ENCODE measurements at regions not wholly inside any gene's neighbourhood (a gene's known extent, or its start where the extent isn't known, plus 50 kb on each side); places are given as distances from the start of the nearest gene placed in this dataset.

GRCh38 chr3:176953106-176954060, 243.9 kb downstream of the TBL1XR1 start:
- Histone ChIP-seq H3K36me3 (ENCODE audit: control insufficient read depth in 4 of 4, insufficient read depth in 4 of 4, low read length in 4 of 4) (no peaks in the 10 kb centered on the region), H3K27ac (ENCODE audit: low read depth in 1 of 2, low read length in 1 of 2) (peak overlapping the region in 1 of 2 donors; percentile 58), H3K27me3 (ENCODE audit: control insufficient read depth in 3 of 3, insufficient read depth in 3 of 3, low read length in 2 of 3) (no peaks in the 10 kb centered on the region), H3K9me3 (ENCODE audit: control insufficient read depth in 4 of 4, insufficient read depth in 3 of 4, low read length in 3 of 4) (no peaks in the 10 kb centered on the region), H3K4me1 (ENCODE audit: control insufficient read depth in 5 of 5, insufficient read depth in 5 of 5, low read length in 5 of 5) (peaks cover 0 to 10% (median 0%) of the 10 kb centered on the region in 5 donors), H3K4me3 (no peak overlapping the region), H3K9ac (ENCODE audit: insufficient read depth in 1 of 2, low read length in 2 of 2) (no peak overlapping the region)
- no peak for TF ChIP-seq CTCF (IDR thresholded peaks at IDR 0.05; ENCODE audit: control extremely low read depth, extremely low read depth)
- WGBS, 2 donors = 55 to 65% methylated on average over 6 of the region's 6 CpGs
- ATAC-seq (ENCODE audit: insufficient read depth, low FRiP score) = no peak
- DNase-seq = no peak

- no peak for DNase-seq
- H3K27ac ChIP-seq (ENCODE audit: low read depth in 1 of 2, low read length in 1 of 2) = peak overlapping the region in 1 of 2 donors; percentile 84
- H3K4me3 ChIP-seq = no peak overlapping the region
- no peaks in the 10 kb centered on the region for H3K9me3 ChIP-seq (ENCODE audit: control insufficient read depth in 4 of 4, insufficient read depth in 3 of 4, low read length in 3 of 4)
- WGBS, 2 donors = 75 to 84% methylated on average over 10 of the region's 10 CpGs
- no peaks in the 10 kb centered on the region for H3K27me3 ChIP-seq (ENCODE audit: control insufficient read depth in 3 of 3, insufficient read depth in 3 of 3, low read length in 2 of 3)
- ATAC-seq (ENCODE audit: insufficient read depth, low FRiP score) = no peak
- peaks cover 0 to 10% (median 0%) of the 10 kb centered on the region in 5 donors for H3K4me1 ChIP-seq (ENCODE audit: control insufficient read depth in 5 of 5, insufficient read depth in 5 of 5, low read length in 5 of 5)
- H3K9ac ChIP-seq (ENCODE audit: insufficient read depth in 1 of 2, low read length in 2 of 2) = no peak overlapping the region
- no peaks in the 10 kb centered on the region for H3K36me3 ChIP-seq (ENCODE audit: control insufficient read depth in 4 of 4, insufficient read depth in 4 of 4, low read length in 4 of 4)
- TF ChIP-seq CTCF (IDR thresholded peaks at IDR 0.05; ENCODE audit: control extremely low read depth, extremely low read depth) = no peak
These were observed 245.5 kb downstream of the TBL1XR1 start for GRCh38 chr3:176951586-176952292.

- Histone ChIP-seq H3K4me1 (ENCODE audit: control insufficient read depth in 5 of 5, insufficient read depth in 5 of 5, low read length in 5 of 5) (peaks cover 0 to 10% (median 0%) of the 10 kb centered on the region in 5 donors), H3K36me3 (ENCODE audit: control insufficient read depth in 4 of 4, insufficient read depth in 4 of 4, low read length in 4 of 4) (no peaks in the 10 kb centered on the region), H3K9me3 (ENCODE audit: control insufficient read depth in 4 of 4, insufficient read depth in 3 of 4, low read length in 3 of 4) (no peaks in the 10 kb centered on the region), H3K27me3 (ENCODE audit: control insufficient read depth in 3 of 3, insufficient read depth in 3 of 3, low read length in 2 of 3) (no peaks in the 10 kb centered on the region), H3K4me3 (no peak overlapping the region), H3K27ac (ENCODE audit: low read depth in 1 of 2, low read length in 1 of 2) (peak overlapping the region in 1 of 2 donors; percentile 84), H3K9ac (ENCODE audit: insufficient read depth in 1 of 2, low read length in 2 of 2) (no peak overlapping the region)
- no peak for TF ChIP-seq CTCF (IDR thresholded peaks at IDR 0.05; ENCODE audit: control extremely low read depth, extremely low read depth)
- no peak for ATAC-seq (ENCODE audit: insufficient read depth, low FRiP score)
- no peak for DNase-seq
- WGBS, 2 donors = 91 to 95% methylated on average over 3 of the region's 3 CpGs
These were observed 246.1 kb downstream of the TBL1XR1 start for GRCh38 chr3:176951144-176951543.
